ENCODE measurements at regions not wholly inside any gene's neighbourhood (a gene's known extent, or its start where the extent isn't known, plus 50 kb on each side); places are given as distances from the start of the nearest gene placed in this dataset.

DNA sequence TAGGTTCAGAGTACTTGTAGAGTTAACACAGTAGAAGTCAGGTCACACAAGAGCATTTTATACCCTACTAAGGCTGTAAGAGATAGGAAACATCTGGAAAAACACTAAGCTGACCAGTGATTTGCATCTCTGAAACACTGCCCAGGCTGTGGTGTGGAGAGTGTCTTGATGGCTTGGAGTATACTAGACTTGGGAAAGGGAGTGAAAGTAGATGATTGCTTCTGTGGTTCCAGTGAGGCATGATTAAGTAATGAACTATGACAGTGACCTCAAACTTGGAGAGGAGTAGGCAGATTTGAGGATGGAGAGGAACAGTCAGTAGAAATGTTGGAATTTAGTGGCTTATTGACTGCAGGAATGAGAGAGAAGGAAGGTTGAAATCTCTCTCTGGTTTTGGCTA, 201.2 kb downstream of the FLRT2 start:
- Histone ChIP-seq H3K36me3 (ENCODE audit: insufficient read depth, low read length) (no peaks in the 10 kb centered on the region), H3K4me3 (ENCODE audit: insufficient read depth, low read length) (no peak overlapping the region), H2AFZ (ENCODE audit: low read length) (no peak overlapping the region), H3K4me1 (ENCODE audit: insufficient read depth, low read length) (peaks cover 2% of the 10 kb centered on the region), H3K79me2 (ENCODE audit: insufficient read depth, low read length) (no peaks in the 10 kb centered on the region), H3K27me3 (ENCODE audit: insufficient read depth, low read length) (no peaks in the 10 kb centered on the region), H3K27ac (ENCODE audit: low read depth, low read length) (no peak overlapping the region), H3K4me2 (ENCODE audit: insufficient read depth, low read length) (no peak overlapping the region), H4K20me1 (ENCODE audit: insufficient read depth, low read length) (no peaks in the 10 kb centered on the region), H3K9me3 (ENCODE audit: low read depth, low read length) (no peaks in the 10 kb centered on the region)
- peak; percentile 74 for DNase-seq (ENCODE audit: insufficient read length, low spot score, missing footprints)
- TF ChIP-seq, protein P1, sequence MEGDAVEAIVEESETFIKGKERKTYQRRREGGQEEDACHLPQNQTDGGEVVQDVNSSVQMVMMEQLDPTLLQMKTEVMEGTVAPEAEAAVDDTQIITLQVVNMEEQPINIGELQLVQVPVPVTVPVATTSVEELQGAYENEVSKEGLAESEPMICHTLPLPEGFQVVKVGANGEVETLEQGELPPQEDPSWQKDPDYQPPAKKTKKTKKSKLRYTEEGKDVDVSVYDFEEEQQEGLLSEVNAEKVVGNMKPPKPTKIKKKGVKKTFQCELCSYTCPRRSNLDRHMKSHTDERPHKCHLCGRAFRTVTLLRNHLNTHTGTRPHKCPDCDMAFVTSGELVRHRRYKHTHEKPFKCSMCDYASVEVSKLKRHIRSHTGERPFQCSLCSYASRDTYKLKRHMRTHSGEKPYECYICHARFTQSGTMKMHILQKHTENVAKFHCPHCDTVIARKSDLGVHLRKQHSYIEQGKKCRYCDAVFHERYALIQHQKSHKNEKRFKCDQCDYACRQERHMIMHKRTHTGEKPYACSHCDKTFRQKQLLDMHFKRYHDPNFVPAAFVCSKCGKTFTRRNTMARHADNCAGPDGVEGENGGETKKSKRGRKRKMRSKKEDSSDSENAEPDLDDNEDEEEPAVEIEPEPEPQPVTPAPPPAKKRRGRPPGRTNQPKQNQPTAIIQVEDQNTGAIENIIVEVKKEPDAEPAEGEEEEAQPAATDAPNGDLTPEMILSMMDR (IDR thresholded peaks at IDR 0.05; ENCODE audit: extremely low read depth, low read depth, low read length), result no peak

DNA sequence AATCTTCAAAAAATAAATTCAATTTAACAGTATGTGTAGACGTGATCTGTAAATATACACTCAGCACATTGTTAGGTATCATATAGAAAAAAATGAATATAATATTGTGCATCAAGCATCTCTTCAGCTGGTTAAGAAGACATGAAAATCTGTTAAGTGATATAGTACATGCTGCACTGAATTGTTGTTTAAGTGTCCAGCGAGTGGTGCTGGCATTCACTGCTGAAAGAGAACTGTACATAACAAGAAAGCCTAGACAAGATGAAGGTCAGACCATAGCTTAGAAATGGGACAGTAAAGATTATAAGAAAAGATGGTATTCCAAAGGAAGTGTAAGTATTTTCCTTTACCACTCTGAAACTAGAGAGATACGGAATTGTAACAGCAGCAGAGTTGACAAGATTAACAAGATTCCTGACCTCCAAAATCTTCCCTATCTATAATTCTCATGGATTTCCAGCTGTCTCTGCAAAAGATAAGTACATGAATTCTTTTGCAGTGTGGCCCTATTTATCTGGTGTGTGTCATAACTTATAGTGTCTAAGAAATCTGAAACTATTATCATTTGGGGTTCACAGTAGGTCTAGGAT, 198.6 kb downstream of the FLRT2 start:
- H3K9me3 ChIP-seq (ENCODE audit: low read depth, low read length), result no peaks in the 10 kb centered on the region

GRCh38 chr14:85714069-85714468, 184.1 kb downstream of the FLRT2 start:
- no peaks in the 10 kb centered on the region for H3K4me1 ChIP-seq (ENCODE audit: insufficient read depth, low read length)
- no peak overlapping the region for H2AFZ ChIP-seq (ENCODE audit: low read length)
- no peak overlapping the region for H3K4me3 ChIP-seq (ENCODE audit: insufficient read depth, low read length)
- peaks cover 2% of the 10 kb centered on the region for H3K9me3 ChIP-seq (ENCODE audit: low read depth, low read length)
- DNase-seq (ENCODE audit: insufficient read length, low spot score, missing footprints), result no peak
- H3K27me3 ChIP-seq (ENCODE audit: insufficient read depth, low read length), result no peaks in the 10 kb centered on the region
- H3K27ac ChIP-seq (ENCODE audit: low read depth, low read length), result no peak overlapping the region
- H3K36me3 ChIP-seq (ENCODE audit: insufficient read depth, low read length), result no peaks in the 10 kb centered on the region
- H4K20me1 ChIP-seq (ENCODE audit: insufficient read depth, low read length), result no peaks in the 10 kb centered on the region
- TF ChIP-seq, protein P1 (IDR thresholded peaks at IDR 0.05; ENCODE audit: extremely low read depth, low read depth, low read length), result no peak
- no peaks in the 10 kb centered on the region for H3K79me2 ChIP-seq (ENCODE audit: insufficient read depth, low read length)
- no peak overlapping the region for H3K4me2 ChIP-seq (ENCODE audit: insufficient read depth, low read length)

More for the DNA sequence above, 198.6 kb downstream of the FLRT2 start:
- no peaks in the 10 kb centered on the region for H4K20me1 ChIP-seq (ENCODE audit: insufficient read depth, low read length)
- H2AFZ ChIP-seq (ENCODE audit: low read length), result no peak overlapping the region
- no peak overlapping the region for H3K4me3 ChIP-seq (ENCODE audit: insufficient read depth, low read length)
- no peaks in the 10 kb centered on the region for H3K4me1 ChIP-seq (ENCODE audit: insufficient read depth, low read length)
- peak; percentile 6 for DNase-seq (ENCODE audit: insufficient read length, low spot score, missing footprints)
- no peaks in the 10 kb centered on the region for H3K79me2 ChIP-seq (ENCODE audit: insufficient read depth, low read length)
- no peak overlapping the region for H3K27ac ChIP-seq (ENCODE audit: low read depth, low read length)
- no peaks in the 10 kb centered on the region for H3K36me3 ChIP-seq (ENCODE audit: insufficient read depth, low read length)
- no peaks in the 10 kb centered on the region for H3K27me3 ChIP-seq (ENCODE audit: insufficient read depth, low read length)
- TF ChIP-seq, protein P1 (IDR thresholded peaks at IDR 0.05; ENCODE audit: extremely low read depth, low read depth, low read length), result no peak
- H3K4me2 ChIP-seq (ENCODE audit: insufficient read depth, low read length), result no peak overlapping the region

GRCh38 chr14:85711620-85712019, 181.7 kb downstream of the FLRT2 start:
- H3K4me3 ChIP-seq (ENCODE audit: insufficient read depth, low read length), result no peak overlapping the region
- H3K9me3 ChIP-seq (ENCODE audit: low read depth, low read length), result no peaks in the 10 kb centered on the region
- H3K27me3 ChIP-seq (ENCODE audit: insufficient read depth, low read length), result no peaks in the 10 kb centered on the region
- no peaks in the 10 kb centered on the region for H3K36me3 ChIP-seq (ENCODE audit: insufficient read depth, low read length)
- TF ChIP-seq, protein P1 (IDR thresholded peaks at IDR 0.05; ENCODE audit: extremely low read depth, low read depth, low read length), result no peak
- no peak for DNase-seq (ENCODE audit: insufficient read length, low spot score, missing footprints)
- no peaks in the 10 kb centered on the region for H3K79me2 ChIP-seq (ENCODE audit: insufficient read depth, low read length)
- H3K27ac ChIP-seq (ENCODE audit: low read depth, low read length), result no peak overlapping the region
- no peak overlapping the region for H2AFZ ChIP-seq (ENCODE audit: low read length)
- no peaks in the 10 kb centered on the region for H3K4me1 ChIP-seq (ENCODE audit: insufficient read depth, low read length)
- no peaks in the 10 kb centered on the region for H4K20me1 ChIP-seq (ENCODE audit: insufficient read depth, low read length)
- H3K4me2 ChIP-seq (ENCODE audit: insufficient read depth, low read length), result no peak overlapping the region
